VCaP (cell line): ENCODE measurements at regions not wholly inside any gene's neighbourhood (a gene's known extent, or its start where the extent isn't known, plus 50 kb on each side); places are given as distances from the start of the nearest gene placed in this dataset.
"Not testable (repeated sequence)": the region's sequence is repeated elsewhere in the genome, so short reads cannot be mapped to it uniquely, and the experiment has no call there.

Source experiments
- H3K27ac ChIP-seq: fragments of 450-650 bp; 2 replicates; pipeline ENCODE4 v1.5.1; 2017
- TF ChIP-seq, protein P1 (sequence below): fragments of 450-650 bp; conservative IDR thresholded peaks from 2 replicates; pipeline ENCODE4 v1.5.1; 2017; ENCODE audit warnings: mild to moderate bottlenecking, moderate library complexity

GRCh38 chr4:28109801-28110200 lies 1249.2 kb downstream of the STIM2 start:
- TF ChIP-seq, protein P1, sequence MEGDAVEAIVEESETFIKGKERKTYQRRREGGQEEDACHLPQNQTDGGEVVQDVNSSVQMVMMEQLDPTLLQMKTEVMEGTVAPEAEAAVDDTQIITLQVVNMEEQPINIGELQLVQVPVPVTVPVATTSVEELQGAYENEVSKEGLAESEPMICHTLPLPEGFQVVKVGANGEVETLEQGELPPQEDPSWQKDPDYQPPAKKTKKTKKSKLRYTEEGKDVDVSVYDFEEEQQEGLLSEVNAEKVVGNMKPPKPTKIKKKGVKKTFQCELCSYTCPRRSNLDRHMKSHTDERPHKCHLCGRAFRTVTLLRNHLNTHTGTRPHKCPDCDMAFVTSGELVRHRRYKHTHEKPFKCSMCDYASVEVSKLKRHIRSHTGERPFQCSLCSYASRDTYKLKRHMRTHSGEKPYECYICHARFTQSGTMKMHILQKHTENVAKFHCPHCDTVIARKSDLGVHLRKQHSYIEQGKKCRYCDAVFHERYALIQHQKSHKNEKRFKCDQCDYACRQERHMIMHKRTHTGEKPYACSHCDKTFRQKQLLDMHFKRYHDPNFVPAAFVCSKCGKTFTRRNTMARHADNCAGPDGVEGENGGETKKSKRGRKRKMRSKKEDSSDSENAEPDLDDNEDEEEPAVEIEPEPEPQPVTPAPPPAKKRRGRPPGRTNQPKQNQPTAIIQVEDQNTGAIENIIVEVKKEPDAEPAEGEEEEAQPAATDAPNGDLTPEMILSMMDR: no peak
- H3K27ac ChIP-seq: no peak overlapping the region

DNA sequence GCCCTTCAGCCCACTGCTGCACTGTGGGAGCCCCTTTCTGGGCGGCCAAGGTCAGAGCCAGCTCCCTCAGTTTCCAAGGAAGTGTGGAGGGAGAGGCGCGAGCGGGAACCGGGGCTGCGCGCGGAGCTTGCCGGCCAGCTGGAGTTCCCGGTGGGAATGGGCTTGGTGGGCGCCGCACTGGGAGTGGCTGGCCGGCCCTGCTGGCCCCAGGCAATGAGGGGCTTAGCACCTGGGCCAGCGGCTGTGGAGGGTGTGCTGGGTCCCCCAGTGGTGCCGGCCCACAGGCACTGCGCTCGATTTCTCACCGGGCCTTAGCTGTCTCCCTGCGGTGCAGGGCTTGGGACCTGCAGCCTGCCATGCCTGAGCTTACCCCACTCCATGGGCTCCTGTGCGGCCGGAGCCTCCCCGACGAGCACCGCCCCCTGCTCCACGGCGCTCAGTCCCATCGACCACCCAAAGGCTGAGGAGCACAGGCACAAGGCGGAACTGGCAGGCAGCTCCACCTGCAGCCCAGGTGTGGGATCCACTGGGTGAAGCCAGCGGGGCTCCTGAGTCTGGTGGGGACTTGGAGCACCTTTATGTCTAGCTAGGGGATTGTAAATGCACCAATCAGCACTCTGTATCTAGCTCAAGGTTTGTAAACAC lies 1252.2 kb downstream of the STIM2 start:
- not testable (repeated sequence) for H3K27ac ChIP-seq

- not testable (repeated sequence) for H3K27ac ChIP-seq
Measured at GRCh38 chr4:28113586-28113985, 1252.9 kb downstream of the STIM2 start.

DNA sequence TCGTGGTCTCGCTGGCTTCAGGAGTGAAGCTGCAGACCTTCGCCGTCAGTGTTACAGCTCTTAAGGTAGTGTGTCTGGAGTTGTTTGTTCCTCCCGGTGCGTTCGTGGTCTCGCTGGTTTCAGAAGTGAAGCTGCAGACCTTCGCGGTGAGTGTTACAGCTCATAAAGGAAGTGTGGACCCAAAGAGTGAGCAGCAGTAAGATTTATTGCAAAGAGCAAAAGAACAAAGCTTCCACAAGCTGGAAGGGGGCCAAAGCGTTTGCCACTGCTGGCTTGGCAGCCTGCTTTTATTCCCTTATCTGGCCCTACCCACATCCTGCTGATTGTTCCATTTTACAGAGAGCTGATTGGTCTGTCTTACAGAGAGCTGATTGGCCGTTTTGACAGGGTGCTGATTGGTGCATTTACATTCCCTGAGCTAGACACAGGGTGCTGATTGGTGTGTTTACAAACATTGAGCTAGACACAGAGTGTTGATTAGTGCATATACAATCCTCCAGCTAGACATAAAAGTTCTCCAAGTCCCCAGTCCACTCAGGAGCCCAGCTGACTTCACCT lies 1256.0 kb downstream of the STIM2 start:
- H3K27ac ChIP-seq: not testable (repeated sequence)

DNA sequence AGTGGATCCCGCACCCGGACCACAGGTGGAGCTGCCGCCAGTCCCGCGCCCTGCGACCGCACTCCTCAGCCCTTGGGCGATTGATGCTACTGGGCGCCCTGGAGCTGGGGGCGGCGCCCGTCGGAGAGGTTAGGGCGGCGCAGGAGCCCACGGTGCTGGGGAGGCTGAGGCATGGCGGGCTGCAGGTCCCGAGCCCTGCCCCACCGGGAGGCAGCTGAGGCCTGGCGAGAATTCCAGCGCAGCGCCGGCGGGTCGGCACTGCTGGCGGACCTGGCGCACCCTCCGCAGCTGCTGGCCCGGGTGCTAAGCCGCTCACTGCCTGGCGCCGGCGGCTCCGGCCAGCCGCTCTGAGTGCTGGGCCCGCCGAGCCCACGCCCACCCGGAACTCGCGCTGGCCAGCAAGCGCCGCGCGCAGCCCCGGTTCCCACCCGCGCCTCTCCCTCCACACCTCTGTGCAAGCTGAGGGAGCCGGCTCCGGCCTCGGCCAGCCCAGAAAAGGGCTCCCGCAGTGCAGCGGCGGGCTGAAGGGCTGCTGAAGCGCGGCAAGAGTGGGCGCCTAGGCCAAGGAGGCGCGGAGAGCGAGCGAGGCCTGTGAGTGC lies 1256.5 kb downstream of the STIM2 start:
- no peak overlapping the region for H3K27ac ChIP-seq
- TF ChIP-seq, protein P1: no peak

DNA sequence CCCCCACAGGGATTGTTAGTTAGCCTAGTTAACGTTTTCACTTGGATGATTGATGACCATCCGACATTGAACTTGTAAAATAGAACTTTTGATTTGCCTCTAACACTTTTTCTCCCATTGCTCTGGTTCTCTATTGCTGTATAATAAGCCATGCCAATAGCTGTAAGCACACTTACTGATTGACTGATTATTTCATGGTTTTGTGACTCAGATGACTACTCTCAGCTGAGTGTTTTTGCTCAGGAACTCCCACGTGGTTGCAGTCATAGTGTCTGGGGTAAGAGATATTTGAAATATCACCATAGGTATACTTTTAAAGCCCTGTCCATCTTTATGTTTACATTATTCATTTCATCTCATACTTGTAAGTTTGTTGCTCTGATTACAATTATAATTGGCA lies 1285.5 kb downstream of the STIM2 start:
- TF ChIP-seq, protein P1: no peak
- no peak overlapping the region for H3K27ac ChIP-seq

DNA sequence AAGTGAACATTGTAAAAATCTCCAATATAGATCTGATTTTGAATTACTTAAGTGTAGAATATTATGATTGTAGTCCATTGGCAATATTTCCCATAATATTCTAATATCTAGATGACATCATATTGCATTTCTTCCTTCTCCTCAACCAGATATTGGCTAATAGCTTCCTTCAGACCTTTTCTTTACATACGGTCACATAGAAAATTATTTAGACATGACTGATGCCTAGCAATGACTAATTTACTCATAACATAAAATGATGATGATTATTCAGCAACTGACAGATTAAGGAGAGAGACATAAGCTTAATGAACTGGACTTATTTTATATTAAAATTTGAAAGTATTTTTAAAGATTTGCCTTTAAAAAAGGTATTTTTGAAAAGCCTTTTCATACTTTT lies 1287.6 kb downstream of the STIM2 start:
- TF ChIP-seq, protein P1: no peak
- no peak overlapping the region for H3K27ac ChIP-seq

GRCh38 chr4:28149762-28150161 lies 1289.1 kb downstream of the STIM2 start:
- TF ChIP-seq, protein P1: no peak
- H3K27ac ChIP-seq: peak overlapping the region; percentile 37; the same call in 1 of the 2 replicates

DNA sequence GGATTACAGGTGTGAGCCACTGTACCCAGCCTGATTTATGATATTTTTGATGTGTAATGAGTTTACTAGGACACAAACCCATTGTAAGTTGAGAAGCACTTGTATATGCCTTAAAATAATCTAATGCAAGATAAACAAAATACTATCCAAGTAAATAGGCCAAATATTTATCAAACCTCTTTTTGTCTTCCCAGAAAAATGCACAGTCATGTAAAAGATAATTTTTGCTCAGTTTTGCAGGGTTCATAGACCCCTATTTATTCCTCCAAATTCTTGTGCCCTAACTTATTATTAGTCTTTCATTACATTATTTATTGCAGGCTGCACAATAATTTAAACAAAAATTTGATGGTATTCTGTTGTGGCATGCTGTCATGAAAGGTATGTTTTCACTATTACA lies 1290.7 kb downstream of the STIM2 start:
- TF ChIP-seq, protein P1: no peak
- no peak overlapping the region; the same call in 1 of the 2 replicates for H3K27ac ChIP-seq
